Trophoblast cell (in vitro differentiated cells and primary cell): ENCODE measurements at regions not wholly inside any gene's neighbourhood (a gene's known extent, or its start where the extent isn't known, plus 50 kb on each side); places are given as distances from the start of the nearest gene placed in this dataset.

Source experiments
- DNase-seq, 2 donors: peaks; one replicate each; pipeline ENCODE4 v3.0.0-alpha.2; 2016
- H2AFZ ChIP-seq: 2 replicates; pipeline ENCODE4 v1.6.1; 2013; ENCODE audit warnings: low read length, moderate library complexity, mild to moderate bottlenecking; ENCODE audit not compliant: insufficient read depth, poor library complexity
- H2AK5ac ChIP-seq: 2 replicates; pipeline ENCODE4 v1.6.1; 2013; ENCODE audit warnings: mild to moderate bottlenecking, low read length
- H2BK120ac ChIP-seq: 2 replicates; pipeline ENCODE4 v1.6.1; 2013; ENCODE audit warnings: low read length, mild to moderate bottlenecking, moderate library complexity; ENCODE audit not compliant: insufficient read depth, poor library complexity
- H2BK12ac ChIP-seq: 2 replicates; pipeline ENCODE4 v1.6.1; 2013; ENCODE audit warnings: mild to moderate bottlenecking, low read length, moderate library complexity
- H2BK5ac ChIP-seq: 2 replicates; pipeline ENCODE4 v1.6.1; 2013; ENCODE audit warnings: low read length, low read depth, moderate library complexity, mild to moderate bottlenecking; ENCODE audit not compliant: poor library complexity
- H3K14ac ChIP-seq: 2 replicates; pipeline ENCODE4 v1.6.1; 2013; ENCODE audit warnings: mild to moderate bottlenecking, low read length
- H3K18ac ChIP-seq: 2 replicates; pipeline ENCODE4 v1.6.1; 2013; ENCODE audit warnings: mild to moderate bottlenecking, low read length
- H3K23ac ChIP-seq: 2 replicates; pipeline ENCODE4 v1.6.1; 2013; ENCODE audit warnings: low read length
- H3K27ac ChIP-seq: 2 replicates; pipeline ENCODE4 v1.5.1; 2013; ENCODE audit warnings: low read depth, mild to moderate bottlenecking, inconsistent platforms, low read length, moderate library complexity
- H3K27me3 ChIP-seq: 2 replicates; pipeline ENCODE4 v1.6.1; 2013; ENCODE audit warnings: inconsistent platforms, mild to moderate bottlenecking, low read length, moderate library complexity; ENCODE audit not compliant: insufficient read depth
- H3K36me3 ChIP-seq, 2 experiments: 1 replicate in 1 of 2; 2 replicates in 1 of 2; pipeline ENCODE4 v1.6.1; 2013; ENCODE audit warnings: low read length in 2 of 2, mild to moderate bottlenecking in 2 of 2, moderate library complexity in 1 of 2; ENCODE audit not compliant: insufficient read depth in 2 of 2, control insufficient read depth in 1 of 2
- H3K4ac ChIP-seq: 2 replicates; pipeline ENCODE4 v1.6.1; 2013; ENCODE audit warnings: low read depth, mild to moderate bottlenecking, low read length, moderate library complexity
- H3K4me1 ChIP-seq, 2 experiments: 1 replicate in 1 of 2; 2 replicates in 1 of 2; pipeline ENCODE4 v1.6.1; 2013; ENCODE audit warnings: low read length in 2 of 2, mild to moderate bottlenecking in 2 of 2, moderate library complexity in 1 of 2; ENCODE audit not compliant: insufficient read depth in 2 of 2, control insufficient read depth in 1 of 2
- H3K4me2 ChIP-seq: 2 replicates; pipeline ENCODE4 v1.6.1; 2013; ENCODE audit warnings: inconsistent platforms, mild to moderate bottlenecking, low read length, moderate library complexity
- H3K4me3 ChIP-seq: 2 replicates; pipeline ENCODE4 v1.5.1; 2013; ENCODE audit warnings: mild to moderate bottlenecking, low read depth, low read length, inconsistent platforms
- H3K79me1 ChIP-seq: one replicate; pipeline ENCODE4 v1.6.1; 2013; ENCODE audit warnings: low read length
- H3K79me2 ChIP-seq: 2 replicates; pipeline ENCODE4 v1.6.1; 2013; ENCODE audit warnings: low read length, mild to moderate bottlenecking; ENCODE audit not compliant: control insufficient read depth, insufficient read depth, poor library complexity
- H3K9ac ChIP-seq: 2 replicates; pipeline ENCODE4 v1.6.1; 2013; ENCODE audit warnings: mild to moderate bottlenecking, low read length
- H3K9me3 ChIP-seq: 2 replicates; pipeline ENCODE4 v1.6.1; 2013; ENCODE audit warnings: low read depth, mild to moderate bottlenecking, control low read depth, inconsistent platforms, low read length; ENCODE audit not compliant: insufficient read depth
- H4K12ac ChIP-seq: 2 replicates; pipeline ENCODE4 v1.6.1; 2013; ENCODE audit warnings: low read depth, mild to moderate bottlenecking, low read length, moderate library complexity
- H4K8ac ChIP-seq: 2 replicates; pipeline ENCODE4 v1.6.1; 2013; ENCODE audit warnings: low read depth, mild to moderate bottlenecking, low read length, moderate library complexity
- H4K91ac ChIP-seq: one replicate; pipeline ENCODE4 v1.6.1; 2013; ENCODE audit warnings: low read depth, mild to moderate bottlenecking, low read length, moderate library complexity
- WGBS: extraction: QIAGEN DNeasy Blood & Tissue Kit; methylation state at CpG from one replicate; pipeline ENCODE4 v1.1.7; 2013; ENCODE audit warnings: missing lambda C conversion rate; ENCODE audit not compliant: insufficient read length, insufficient coverage; ENCODE audit errors: extremely low coverage; 5-methylcytosine and 5-hydroxymethylcytosine counted together

- peaks cover under 1% of the 10 kb centered on the region for H3K9me3 ChIP-seq
- H3K4me1 ChIP-seq = peaks cover 8 to 29% of the 10 kb centered on the region in 2 experiments
- no peak overlapping the region for H2AFZ ChIP-seq
- no CpG with 5 or more reads among the region's 3 CpGs for WGBS
- no peak overlapping the region for H3K27ac ChIP-seq
- no peak overlapping the region for H3K4me2 ChIP-seq
- no peak overlapping the region for H2AK5ac ChIP-seq
- H3K36me3 ChIP-seq = peaks cover 13 to 26% of the 10 kb centered on the region in 2 experiments
- H2BK120ac ChIP-seq = peak overlapping the region; percentile 36
- no peak overlapping the region for H4K12ac ChIP-seq
- H3K79me1 ChIP-seq = peaks cover 45% of the 10 kb centered on the region
- H3K9ac ChIP-seq = no peak overlapping the region
- no peak for DNase-seq
- H2BK5ac ChIP-seq = no peak overlapping the region
- peak overlapping the region; percentile 16 for H3K4ac ChIP-seq
- H2BK12ac ChIP-seq = peak overlapping the region; percentile 75
- H3K14ac ChIP-seq = no peak overlapping the region
- H3K23ac ChIP-seq = no peak overlapping the region
- peak overlapping the region; percentile 80 for H3K18ac ChIP-seq
- no peaks in the 10 kb centered on the region for H3K27me3 ChIP-seq
- peak overlapping the region; percentile 36 for H4K8ac ChIP-seq
- peaks cover 8% of the 10 kb centered on the region for H3K79me2 ChIP-seq
- no peak overlapping the region for H3K4me3 ChIP-seq
- H4K91ac ChIP-seq = peak overlapping the region; percentile 86
Measured at GRCh38 chr15:62760538-62760937, 282.0 kb upstream of the TPM1 start.

- no CpG with 5 or more reads among the region's 4 CpGs for WGBS
- Histone ChIP-seq H4K12ac (peak overlapping the region; percentile 49), H3K36me3 (peaks cover 13 to 18% of the 10 kb centered on the region in 2 experiments), H3K4me2 (peak overlapping the region; percentile 18), H3K18ac (peak overlapping the region; percentile 93), H3K14ac (peak overlapping the region; percentile 90), H4K8ac (peak overlapping the region; percentile 95), H3K4me3 (no peak overlapping the region), H4K91ac (peak overlapping the region; percentile 100), H3K9ac (peak overlapping the region; percentile 15), H2BK5ac (peak overlapping the region; percentile 99), H3K27ac (peak overlapping the region; percentile 99), H2BK120ac (peak overlapping the region; percentile 97), H2AK5ac (peak overlapping the region; percentile 96), H3K4ac (peak overlapping the region; percentile 53), H3K9me3 (no peaks in the 10 kb centered on the region), H2AFZ (no peak overlapping the region), H3K4me1 (peaks cover 14 to 27% of the 10 kb centered on the region in 2 experiments), H3K79me2 (peaks cover 10% of the 10 kb centered on the region), H3K23ac (no peak overlapping the region), H3K79me1 (peaks cover 58% of the 10 kb centered on the region), H2BK12ac (no peak overlapping the region), H3K27me3 (no peaks in the 10 kb centered on the region)
- DNase-seq = no peak
Measured at GRCh38 chr15:62765916-62766315, 276.6 kb upstream of the TPM1 start.

GRCh38 chr15:62766599-62766998 lies 275.9 kb upstream of the TPM1 start:
- no peak overlapping the region for H3K14ac ChIP-seq

GRCh38 chr15:62769604-62770003 lies 272.9 kb upstream of the TPM1 start:
- Histone ChIP-seq H3K9me3 (no peaks in the 10 kb centered on the region), H2BK5ac (peak overlapping the region; percentile 91), H3K23ac (no peak overlapping the region), H2BK120ac (peak overlapping the region; percentile 97), H4K91ac (peak overlapping the region; percentile 95), H3K4me1 (peaks cover 14 to 24% of the 10 kb centered on the region in 2 experiments), H3K36me3 (peaks cover 8 to 21% of the 10 kb centered on the region in 2 experiments), H3K27ac (peak overlapping the region; percentile 96), H3K27me3 (no peaks in the 10 kb centered on the region), H2AK5ac (peak overlapping the region; percentile 51), H3K79me2 (peaks cover 10% of the 10 kb centered on the region), H4K12ac (no peak overlapping the region), H3K9ac (no peak overlapping the region), H3K79me1 (peaks cover 71% of the 10 kb centered on the region), H2AFZ (no peak overlapping the region), H3K18ac (peak overlapping the region; percentile 56), H2BK12ac (peak overlapping the region; percentile 98), H4K8ac (peak overlapping the region; percentile 67), H3K4me2 (no peak overlapping the region), H3K14ac (peak overlapping the region; percentile 83), H3K4ac (peak overlapping the region; percentile 85), H3K4me3 (no peak overlapping the region)
- DNase-seq = no peak
- no CpG with 5 or more reads among the region's 3 CpGs for WGBS

More at GRCh38 chr15:62766599-62766998, 275.9 kb upstream of the TPM1 start:
- Histone ChIP-seq H4K91ac (peak overlapping the region; percentile 99), H3K79me2 (peaks cover 10% of the 10 kb centered on the region), H3K79me1 (peaks cover 61% of the 10 kb centered on the region), H4K8ac (no peak overlapping the region), H3K4me3 (no peak overlapping the region), H2AFZ (no peak overlapping the region), H2BK120ac (peak overlapping the region; percentile 97), H3K9me3 (no peaks in the 10 kb centered on the region), H3K23ac (no peak overlapping the region), H2AK5ac (no peak overlapping the region), H4K12ac (no peak overlapping the region), H3K27me3 (no peaks in the 10 kb centered on the region), H2BK5ac (peak overlapping the region; percentile 99), H2BK12ac (no peak overlapping the region), H3K36me3 (peaks cover 12 to 20% of the 10 kb centered on the region in 2 experiments), H3K4ac (no peak overlapping the region), H3K27ac (peak overlapping the region; percentile 99), H3K4me2 (no peak overlapping the region), H3K9ac (no peak overlapping the region), H3K18ac (no peak overlapping the region), H3K4me1 (peaks cover 14 to 28% of the 10 kb centered on the region in 2 experiments)
- WGBS = no CpG with 5 or more reads among the region's 4 CpGs
- DNase-seq = no peak
